HG02970 (cell line): ENCODE measurements at regions not wholly inside any gene's neighbourhood (a gene's known extent, or its start where the extent isn't known, plus 50 kb on each side); places are given as distances from the start of the nearest gene placed in this dataset.

Experiments
- ATAC-seq: cut with Tn5 transposase; IDR thresholded peaks from one replicate; pipeline ENCODE4 v1.9.1; 2021; ENCODE audit warnings: mild to moderate bottlenecking, moderate library complexity, moderate number of reproducible peaks; ENCODE audit not compliant: unreplicated experiment, low FRiP score

DNA sequence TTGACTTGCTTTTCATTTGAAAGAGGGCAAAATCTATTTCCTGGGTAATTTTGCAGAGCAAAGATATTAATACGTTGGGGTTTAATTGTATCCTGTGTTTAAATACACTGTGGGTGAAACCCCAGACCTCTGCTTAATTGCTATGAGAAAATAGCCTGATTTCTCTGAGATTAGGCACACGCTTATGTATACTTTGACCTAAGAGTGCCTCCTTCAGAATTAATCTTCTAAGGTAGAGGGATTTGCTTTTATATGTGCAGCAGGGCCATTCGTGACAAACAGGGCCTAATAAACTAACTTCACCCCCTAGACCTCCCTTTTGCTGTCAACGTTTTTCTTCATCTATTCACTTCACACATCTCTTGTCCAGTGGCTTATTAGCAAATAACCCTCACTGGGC is 216.9 kb upstream of the ADGRL2 start:
- ATAC-seq = no peak

- ATAC-seq = no peak
Measured at GRCh38 chr1:81582467-81582986, 218.2 kb upstream of the ADGRL2 start.

- ATAC-seq = no peak
Measured at GRCh38 chr1:81578867-81579266, 221.9 kb upstream of the ADGRL2 start.

DNA sequence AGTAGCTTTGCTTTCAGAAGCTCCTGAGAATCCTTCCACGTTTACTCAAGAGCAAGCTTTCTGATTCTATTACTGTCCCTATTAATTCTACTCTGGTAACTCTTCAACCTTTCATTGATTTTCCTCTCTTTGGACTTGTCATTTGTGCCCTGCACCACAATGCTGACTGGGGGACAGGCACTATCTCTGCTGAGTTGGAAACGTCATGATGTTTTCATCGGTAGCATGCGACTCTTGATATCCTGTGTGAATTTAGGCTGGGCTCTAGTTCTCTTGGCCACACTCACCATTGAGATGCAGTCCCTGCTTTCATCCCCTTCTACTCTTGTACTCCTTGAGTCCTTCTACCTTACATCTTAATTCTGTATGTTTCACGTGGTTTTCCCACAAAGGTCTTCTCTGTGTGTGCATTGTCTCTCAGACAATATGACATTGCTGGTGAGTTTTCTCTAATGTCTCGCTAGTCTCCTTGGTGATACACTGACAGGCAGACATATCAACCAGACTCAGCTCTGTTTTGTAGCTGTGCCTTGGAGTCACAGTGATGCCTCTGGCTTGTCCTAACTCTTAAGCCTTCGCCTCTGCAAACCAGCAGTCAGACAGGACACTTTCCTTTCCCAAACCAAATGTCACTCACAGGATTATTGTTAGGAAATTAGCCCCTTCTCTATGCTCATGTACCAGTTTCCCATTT is 223.6 kb upstream of the ADGRL2 start:
- ATAC-seq = no peak

DNA sequence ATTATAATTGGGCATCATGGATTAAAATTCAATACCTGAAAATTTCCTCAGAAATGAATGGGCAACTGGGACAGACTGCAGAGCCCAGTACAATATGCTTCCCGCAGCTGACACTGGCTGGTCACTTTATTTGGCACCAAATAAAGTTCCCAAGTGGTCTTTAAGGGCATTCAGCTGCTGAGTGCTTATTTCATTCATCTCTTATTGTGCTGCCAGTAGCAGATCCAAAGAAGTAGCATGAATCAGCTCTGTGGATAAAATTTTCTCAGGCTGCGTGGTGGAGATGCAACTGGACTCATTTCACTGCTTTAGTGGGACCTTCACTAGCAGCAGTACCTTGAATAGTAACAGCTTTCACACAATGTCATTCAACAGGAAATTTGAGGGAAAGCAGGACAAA is 226.3 kb upstream of the ADGRL2 start:
- no peak for ATAC-seq

DNA sequence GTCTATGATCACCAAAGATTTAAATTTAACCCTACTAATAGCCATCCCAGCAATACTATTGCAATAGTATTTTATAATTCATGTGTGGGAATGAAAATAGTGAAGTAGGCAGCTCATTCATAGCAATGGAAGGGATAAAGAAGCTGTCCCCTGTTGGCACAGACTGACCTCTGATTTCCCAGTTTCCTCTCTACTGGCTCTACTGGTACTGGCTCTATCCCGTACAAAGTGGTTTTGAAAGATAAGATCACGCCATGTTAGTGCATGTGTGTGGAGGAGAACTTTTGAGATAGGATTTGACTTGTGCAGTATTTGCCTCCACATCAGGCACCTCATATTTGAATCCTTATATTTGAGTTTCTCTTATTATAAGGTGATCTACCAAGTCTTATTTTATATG is 227.3 kb upstream of the ADGRL2 start:
- no peak for ATAC-seq

- no peak for ATAC-seq
Measured at GRCh38 chr1:81571946-81572345, 228.8 kb upstream of the ADGRL2 start.

DNA sequence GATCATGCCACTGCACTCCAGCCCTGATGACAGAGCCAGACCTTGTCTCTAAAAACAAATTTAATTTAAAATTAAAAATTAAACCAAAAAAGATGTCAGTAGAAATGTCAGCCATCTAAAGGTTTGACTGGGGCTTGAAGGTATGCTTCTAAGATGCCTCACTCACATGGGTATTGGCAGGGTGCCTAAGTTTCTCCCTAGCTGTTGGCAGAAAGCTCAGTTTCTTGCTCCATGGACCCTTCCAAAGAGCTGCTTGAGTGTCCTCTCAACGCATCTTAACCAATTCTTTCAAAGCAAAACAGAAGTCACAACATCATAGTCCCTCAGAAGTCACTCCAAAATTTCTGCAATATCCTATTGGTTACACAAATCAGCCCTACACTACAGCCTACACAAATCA is 231.0 kb upstream of the ADGRL2 start:
- ATAC-seq = no peak

DNA sequence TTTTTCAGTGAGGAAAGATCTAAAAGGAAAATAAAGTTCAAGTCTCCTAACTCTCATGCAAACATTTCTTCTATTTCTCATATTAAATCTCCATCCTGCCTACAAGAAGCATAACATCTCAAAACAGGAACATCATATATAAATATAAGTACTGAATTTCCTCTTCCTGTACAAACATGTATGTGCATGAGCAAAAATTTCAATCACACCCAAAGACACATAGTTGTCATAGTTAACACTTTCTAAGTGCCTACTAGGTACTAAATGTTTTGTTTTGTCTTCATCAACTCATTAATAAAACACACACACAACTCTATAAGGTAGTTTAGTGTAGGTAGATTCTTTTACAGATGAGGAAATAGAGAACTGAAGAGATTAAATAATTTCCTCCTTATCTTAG is 237.1 kb upstream of the ADGRL2 start:
- no peak for ATAC-seq

GRCh38 chr1:81562934-81563333 is 237.8 kb upstream of the ADGRL2 start:
- no peak for ATAC-seq

GRCh38 chr1:81560629-81561028 is 240.1 kb upstream of the ADGRL2 start:
- ATAC-seq = no peak

DNA sequence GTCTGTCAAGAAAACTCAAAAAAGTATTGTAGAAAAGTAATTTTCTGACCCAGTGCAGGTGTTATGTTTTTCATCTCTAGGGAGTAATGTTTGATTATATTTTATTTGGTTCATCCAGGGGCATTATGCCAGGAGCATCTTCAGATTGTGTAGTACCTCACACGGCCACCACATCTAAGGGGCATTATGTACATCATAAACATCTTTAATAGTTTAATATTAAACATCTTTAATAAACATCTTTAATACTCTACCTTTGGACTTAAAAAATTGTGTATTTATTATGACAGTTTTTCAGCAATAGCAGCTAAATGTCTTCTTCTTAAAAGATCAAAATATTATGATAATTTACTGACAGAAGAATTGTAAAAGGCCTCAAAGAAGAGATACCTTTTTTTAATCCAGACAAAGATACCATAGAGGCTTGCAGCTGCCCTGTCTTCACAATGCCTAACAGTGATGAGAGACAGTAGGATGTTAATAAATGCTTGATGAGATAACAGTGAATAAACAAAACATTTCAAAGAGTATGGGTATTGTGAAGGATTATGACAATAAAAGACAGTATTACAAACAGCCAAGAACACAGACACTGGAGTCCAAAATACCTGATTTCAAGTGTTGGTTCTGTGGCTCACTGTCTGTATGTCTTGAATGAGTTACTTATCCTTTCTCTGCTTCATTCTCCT is 240.9 kb upstream of the ADGRL2 start:
- no peak for ATAC-seq

GRCh38 chr1:81558291-81559076 is 242.2 kb upstream of the ADGRL2 start:
- ATAC-seq = no peak

- no peak for ATAC-seq
Measured at GRCh38 chr1:81556968-81557367, 243.8 kb upstream of the ADGRL2 start.

GRCh38 chr1:81554534-81554933 is 246.2 kb upstream of the ADGRL2 start:
- ATAC-seq = no peak

- no peak for ATAC-seq
Measured at GRCh38 chr1:81554108-81554507, 246.6 kb upstream of the ADGRL2 start.

DNA sequence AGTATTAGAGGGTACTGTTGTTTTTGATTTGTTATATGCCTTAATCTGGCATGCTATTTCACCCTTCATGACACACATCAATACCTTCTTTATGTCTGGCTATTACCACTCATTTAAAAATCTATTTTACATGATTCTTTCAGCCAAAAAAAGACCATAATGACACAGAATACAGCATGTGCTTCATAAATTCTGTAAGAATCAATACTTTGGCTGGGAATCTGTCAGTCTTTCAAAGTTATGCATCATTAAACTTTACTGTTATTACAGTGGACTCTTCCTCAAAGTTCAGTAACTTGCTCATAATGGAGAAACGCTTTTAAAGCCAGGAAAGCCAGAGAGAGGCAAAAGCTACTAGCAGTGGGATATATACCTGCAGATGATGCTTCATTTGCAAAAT is 247.2 kb upstream of the ADGRL2 start:
- ATAC-seq = no peak

- ATAC-seq = no peak
Measured at GRCh38 chr1:81551946-81552345, 248.8 kb upstream of the ADGRL2 start.

DNA sequence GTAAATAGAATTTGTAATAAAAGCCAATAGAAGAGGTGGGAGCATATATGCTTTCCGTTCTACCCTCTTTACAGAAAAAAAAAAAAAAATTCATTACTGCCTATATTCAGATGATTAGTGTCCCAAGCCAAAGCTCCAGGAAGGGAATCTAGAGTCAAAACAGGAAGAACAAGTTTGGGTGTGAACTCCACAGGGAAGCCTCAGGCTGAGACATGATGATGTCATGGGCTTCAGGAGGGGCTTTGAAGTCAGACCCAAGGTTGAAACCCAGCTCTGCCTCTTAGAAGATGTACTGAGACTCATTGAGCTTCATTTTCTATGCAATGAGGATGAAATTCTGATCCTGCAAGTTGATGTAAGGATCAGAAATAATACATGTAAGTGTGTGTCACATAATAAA is 250.0 kb upstream of the ADGRL2 start:
- ATAC-seq = no peak

- peak; percentile 48 for ATAC-seq
Measured at GRCh38 chr1:81549588-81550127, 251.1 kb upstream of the ADGRL2 start.
